Inferior parietal cortex (tissue), 1 donor: ENCODE measurements at regions not wholly inside any gene's neighbourhood (a gene's known extent, or its start where the extent isn't known, plus 50 kb on each side); places are given as distances from the start of the nearest gene placed in this dataset.
"Not testable (repeated sequence)": the region's sequence is repeated elsewhere in the genome, so short reads cannot be mapped to it uniquely, and the experiment has no call there.

ENCODE experiments used
- DNase-seq: peaks from one replicate; pipeline ENCODE4 v3.0.0-alpha.2; 2016; ENCODE audit errors: extremely low spot score

DNA sequence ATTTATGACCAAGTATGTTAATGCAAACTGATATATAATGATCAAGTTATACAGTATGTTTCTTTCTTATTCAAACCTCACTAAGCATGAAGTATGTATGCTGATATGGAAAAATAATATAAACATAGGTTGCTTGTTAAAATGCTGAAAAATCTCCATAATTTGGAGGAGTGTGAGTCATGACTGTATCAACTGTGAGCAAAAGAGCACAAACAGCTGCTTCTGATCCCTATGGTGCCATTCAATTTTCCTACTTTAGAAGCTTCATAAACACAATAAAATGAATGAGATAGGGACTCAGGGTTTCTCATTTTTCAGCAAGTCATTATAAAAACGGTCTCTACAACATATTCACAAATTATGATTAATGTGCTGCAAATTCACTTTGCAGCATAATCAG lies 129.9 kb upstream of the TFPI start:
- DNase-seq: no peak

- DNase-seq: no peak
Measured at GRCh38 chr2:187686416-187687024, 132.3 kb upstream of the TFPI start.

- DNase-seq: no peak
Measured at GRCh38 chr2:187687585-187687984, 133.3 kb upstream of the TFPI start.

GRCh38 chr2:187689372-187689771 lies 135.1 kb upstream of the TFPI start:
- no peak for DNase-seq

DNA sequence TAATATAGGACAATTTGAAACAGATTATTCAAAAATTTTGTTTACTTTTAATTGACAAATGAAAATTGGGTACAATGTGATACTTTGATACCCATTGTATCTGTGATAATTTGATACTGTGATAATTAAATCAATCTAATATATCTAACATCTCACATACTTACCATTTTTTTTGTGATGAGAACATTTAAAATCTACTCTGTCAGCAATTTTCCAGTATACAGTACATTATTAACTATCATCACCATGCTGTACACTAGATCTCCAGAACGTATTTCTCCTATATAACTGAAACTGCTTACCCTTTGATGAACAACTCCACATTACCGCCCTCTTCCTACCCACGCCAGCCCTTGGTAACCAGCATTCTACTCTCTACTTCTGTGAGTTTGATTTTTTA lies 139.7 kb upstream of the TFPI start:
- no peak for DNase-seq

- not testable (repeated sequence) for DNase-seq
Measured at GRCh38 chr2:187696644-187697043, 142.4 kb upstream of the TFPI start.

DNA sequence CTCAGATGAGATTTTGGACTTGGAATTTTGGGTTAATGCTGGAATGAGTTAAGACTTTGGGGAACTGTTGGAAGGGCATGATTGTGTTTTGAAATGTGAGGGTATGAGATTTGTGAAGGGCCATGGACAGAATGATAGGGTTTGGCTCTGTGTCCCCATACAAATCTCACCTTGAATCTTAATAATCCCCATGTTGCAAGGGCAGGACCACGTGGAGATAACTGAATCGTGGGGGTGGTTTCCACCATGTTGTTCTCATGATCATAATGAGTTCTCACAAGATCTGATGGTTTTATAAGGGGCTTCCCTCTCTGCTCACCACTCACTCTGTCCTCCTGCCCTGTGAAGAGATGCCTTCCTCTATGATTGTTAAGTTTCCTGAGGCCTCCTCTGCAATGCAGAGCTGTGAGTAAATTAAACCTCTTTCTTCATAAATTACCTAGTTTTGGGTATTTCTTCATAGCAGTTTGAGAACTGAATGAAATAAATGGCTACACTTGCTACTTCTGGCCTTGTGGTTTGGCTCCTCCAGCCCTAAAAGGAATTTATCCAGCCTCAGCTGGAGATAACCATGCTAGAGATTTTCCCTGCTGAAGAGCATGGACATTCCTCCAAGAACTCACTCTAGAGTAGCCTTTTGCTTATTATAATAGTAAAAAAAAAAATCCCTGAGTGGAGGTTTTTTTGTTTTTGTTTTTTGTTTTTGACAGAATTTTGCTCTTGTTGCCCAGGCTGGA lies 144.3 kb upstream of the TFPI start:
- no peak for DNase-seq

GRCh38 chr2:187702157-187702556 lies 147.9 kb upstream of the TFPI start:
- no peak for DNase-seq

- DNase-seq: no peak
Measured at GRCh38 chr2:187708272-187708671, 154.0 kb upstream of the TFPI start.

DNA sequence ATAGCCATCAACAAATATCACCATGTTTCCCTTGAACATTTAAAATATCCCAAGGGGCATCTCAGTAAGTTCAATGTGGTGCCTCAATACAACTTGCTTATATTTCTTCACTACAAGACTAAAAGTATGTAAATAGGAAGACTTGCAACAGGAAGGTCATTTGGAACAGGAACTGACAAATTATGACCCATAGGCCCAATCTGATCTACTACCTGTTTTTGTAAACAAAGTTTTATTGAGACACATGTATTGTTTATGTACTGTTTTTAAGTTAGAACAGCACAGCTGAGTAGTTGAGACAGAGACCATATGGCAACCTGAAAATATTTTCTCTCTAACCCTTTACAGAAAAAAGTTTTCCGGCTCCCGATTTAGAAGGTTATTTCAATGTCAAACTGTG lies 154.8 kb upstream of the TFPI start:
- no peak for DNase-seq

GRCh38 chr2:187710791-187711521 lies 156.7 kb upstream of the TFPI start:
- DNase-seq: no peak

DNA sequence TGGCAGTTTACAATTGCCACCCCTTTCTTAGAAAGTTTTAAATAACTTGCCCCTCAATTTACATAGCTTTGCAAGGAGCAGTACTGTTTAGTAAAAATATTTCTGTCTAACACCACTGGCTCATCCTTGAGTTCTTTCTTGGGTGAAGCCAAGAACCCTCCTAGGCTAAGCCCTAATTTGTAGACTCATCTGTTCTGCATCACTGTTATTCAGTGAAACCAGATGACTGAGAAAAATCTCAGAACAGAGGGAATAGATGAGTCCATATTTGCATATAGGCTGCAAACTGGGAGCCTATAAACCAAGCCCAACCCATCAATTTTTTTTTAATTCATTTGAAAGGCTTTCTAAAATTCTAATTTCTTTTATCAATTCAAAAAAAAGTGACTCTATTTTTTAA lies 161.4 kb upstream of the TFPI start:
- DNase-seq: no peak

GRCh38 chr2:187716301-187716700 lies 162.1 kb upstream of the TFPI start:
- DNase-seq: no peak

GRCh38 chr2:187718092-187718491 lies 163.9 kb upstream of the TFPI start:
- no peak for DNase-seq

DNA sequence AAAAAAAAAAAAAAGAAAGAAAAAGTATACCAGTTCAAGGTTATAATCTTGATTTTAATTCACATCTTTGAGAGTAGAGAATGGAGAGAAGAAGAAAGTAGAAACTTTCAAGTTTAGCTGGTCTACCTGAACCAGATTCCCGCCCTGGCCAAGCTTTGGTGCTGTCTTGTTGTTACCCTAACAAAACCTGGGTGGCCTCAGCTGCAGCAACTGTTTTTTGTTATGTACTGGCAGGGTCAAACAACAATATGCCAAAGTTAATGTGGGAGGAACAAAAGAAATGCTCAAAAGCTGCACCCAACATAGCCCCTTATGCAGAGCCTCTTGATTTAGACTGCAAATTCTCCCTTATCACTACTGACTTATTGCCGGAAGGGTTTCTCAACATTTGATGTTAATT lies 165.3 kb upstream of the TFPI start:
- DNase-seq: no peak

DNA sequence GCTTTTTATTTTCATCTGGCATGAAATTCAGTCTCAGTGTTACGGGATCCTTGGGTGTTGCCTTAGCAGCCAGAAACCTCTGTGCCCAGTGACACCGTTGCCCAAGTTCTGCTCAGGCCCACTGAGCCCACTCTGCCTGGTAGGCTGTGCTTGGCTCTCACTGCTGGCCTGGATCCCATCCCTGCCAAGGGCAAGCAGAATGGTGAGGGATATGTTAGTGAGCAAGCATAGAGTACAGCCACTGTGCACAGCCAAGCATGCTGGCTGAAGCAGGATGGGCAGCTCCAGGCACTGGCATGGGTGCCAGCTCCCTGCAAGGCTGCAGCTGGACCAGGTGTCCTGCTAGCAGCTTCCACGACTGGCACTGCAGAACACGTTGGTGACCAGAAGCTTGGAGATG lies 194.7 kb upstream of the TFPI start:
- DNase-seq: no peak

GRCh38 chr2:187749804-187750431 lies 195.7 kb upstream of the TFPI start:
- DNase-seq: no peak

DNA sequence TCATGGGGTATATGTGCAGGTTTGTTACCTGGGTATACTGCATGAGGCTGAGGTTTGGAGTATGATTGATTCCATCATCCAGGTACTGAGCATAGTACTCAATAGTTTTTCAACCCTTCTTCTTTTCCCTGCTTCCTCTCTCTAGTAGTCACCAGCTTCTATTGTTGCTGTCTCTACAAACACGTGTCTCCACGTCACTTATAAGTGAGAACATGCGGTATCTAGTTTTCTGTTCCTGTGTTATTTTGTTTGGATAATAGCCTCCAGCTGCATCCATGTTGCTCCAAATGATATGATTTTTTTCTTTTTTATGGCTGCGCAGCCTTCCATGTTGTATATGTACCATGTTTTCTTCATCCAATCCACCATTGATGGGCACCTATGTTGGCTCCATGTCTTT lies 214.8 kb upstream of the TFPI start:
- DNase-seq: no peak

- no peak for DNase-seq
Measured at GRCh38 chr2:187769437-187769836, 215.2 kb upstream of the TFPI start.

DNA sequence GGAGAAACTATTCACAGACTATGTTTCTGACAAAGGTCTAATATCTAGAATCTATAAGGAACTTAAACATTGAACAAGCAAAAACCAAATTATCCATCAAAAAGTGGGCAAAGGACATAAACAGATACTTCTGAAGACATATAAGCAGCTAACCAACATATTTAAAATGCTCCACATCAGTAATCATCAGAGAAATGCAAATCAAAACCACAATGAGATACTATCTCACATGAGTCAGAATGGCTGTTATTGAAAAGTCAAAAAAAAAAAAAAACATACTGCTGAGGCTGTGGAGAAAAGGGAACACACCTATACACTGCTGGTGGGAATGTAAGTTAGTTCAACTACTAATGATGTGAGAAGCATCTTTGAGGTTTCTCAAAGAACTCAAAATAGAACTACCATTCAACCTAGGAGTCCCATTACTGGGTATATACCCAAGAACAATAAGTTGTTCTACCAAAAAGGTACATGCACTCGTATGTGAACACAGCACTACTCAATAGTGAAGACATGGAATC lies 220.4 kb upstream of the TFPI start:
- no peak for DNase-seq

- DNase-seq: no peak
Measured at GRCh38 chr2:187775196-187775595, 221.0 kb upstream of the TFPI start.

GRCh38 chr2:187775651-187776050 lies 221.4 kb upstream of the TFPI start:
- DNase-seq: no peak
